NCI-H2227 treated with DMSO at 0.1 percent for 48 hours (cell line): ENCODE measurements at regions not wholly inside any gene's neighbourhood (a gene's known extent, or its start where the extent isn't known, plus 50 kb on each side); places are given as distances from the start of the nearest gene placed in this dataset.
"Not testable (repeated sequence)": the region's sequence is repeated elsewhere in the genome, so short reads cannot be mapped to it uniquely, and the experiment has no call there.

Experiments
- DNase-seq: peaks from one replicate; lab custom pipeline; 2025; lab: John Stamatoyannopoulos, UW

- DNase-seq: no peak
Measured at GRCh38 chr2:106009096-106009495, 185.0 kb downstream of the UXS1 start.

- DNase-seq: no peak
Measured at GRCh38 chr2:106004851-106005250, 189.2 kb downstream of the UXS1 start.

- no peak for DNase-seq
Measured at GRCh38 chr2:105999211-105999989, 194.7 kb downstream of the UXS1 start.

- DNase-seq: no peak
Measured at GRCh38 chr2:105997711-105998110, 196.4 kb downstream of the UXS1 start.

GRCh38 chr2:105990624-105991023, 203.5 kb downstream of the UXS1 start:
- DNase-seq: no peak

GRCh38 chr2:105989803-105990202, 204.3 kb downstream of the UXS1 start:
- DNase-seq: not testable (repeated sequence)

GRCh38 chr2:105989070-105989469, 205.0 kb downstream of the UXS1 start:
- DNase-seq: no peak

GRCh38 chr2:105977807-105978206, 216.3 kb downstream of the UXS1 start:
- no peak for DNase-seq

- DNase-seq: no peak
Measured at GRCh38 chr2:105977212-105977611, 216.9 kb downstream of the UXS1 start.

- DNase-seq: no peak
Measured at GRCh38 chr2:105974812-105975211, 219.3 kb downstream of the UXS1 start.

- DNase-seq: no peak
Measured at GRCh38 chr2:105972927-105973326, 221.2 kb downstream of the UXS1 start.

GRCh38 chr2:105972246-105972645, 221.9 kb downstream of the UXS1 start:
- no peak for DNase-seq

GRCh38 chr2:105969552-105969951, 224.5 kb downstream of the UXS1 start:
- no peak for DNase-seq

GRCh38 chr2:105962221-105962620, 217.5 kb downstream of the NCK2 start:
- DNase-seq: no peak

GRCh38 chr2:105961599-105962146, 217.0 kb downstream of the NCK2 start:
- DNase-seq: no peak

GRCh38 chr2:105959357-105959756, 214.6 kb downstream of the NCK2 start:
- DNase-seq: no peak

- DNase-seq: no peak
Measured at GRCh38 chr2:105954891-105955290, 210.2 kb downstream of the NCK2 start.

GRCh38 chr2:105953942-105954341, 209.2 kb downstream of the NCK2 start:
- DNase-seq: no peak

GRCh38 chr2:105952131-105952530, 207.4 kb downstream of the NCK2 start:
- no peak for DNase-seq

- DNase-seq: peak; percentile 64
Measured at GRCh38 chr2:105951384-105951694, 206.6 kb downstream of the NCK2 start.

- peak; percentile 83 for DNase-seq
Measured at GRCh38 chr2:105950521-105951383, 206.0 kb downstream of the NCK2 start.

- DNase-seq: no peak
Measured at GRCh38 chr2:105943977-105944376, 199.3 kb downstream of the NCK2 start.
